Spleen (tissue), 7 donors: ENCODE measurements at regions not wholly inside any gene's neighbourhood (a gene's known extent, or its start where the extent isn't known, plus 50 kb on each side); places are given as distances from the start of the nearest gene placed in this dataset.

ENCODE experiments used
- CTCF ChIP-seq, 11 experiments: fragments of 200-600 bp in 7 of 11; fragments of 450-650 bp in 4 of 11; sonication (generic) in 4 of 11; IDR thresholded peaks in 8 of 11; conservative IDR thresholded peaks in 3 of 11; 1 replicate in 7 of 11; 2 replicates in 4 of 11; pipeline versions ENCODE4 v1.4.0 to v1.8.0; 2016 to 2021; ENCODE audit warnings: antibody characterized with exemption in 11 of 11, inconsistent platforms in 4 of 11, mild to moderate bottlenecking in 1 of 11
- POLR2A ChIP-seq, 3 donors: fragments of 450-650 bp; IDR thresholded peaks; one replicate each; pipeline ENCODE4 v1.5.1; 2017; ENCODE audit warnings: antibody characterized with exemption in 3 of 3, mild to moderate bottlenecking in 1 of 3
- POLR2AphosphoS5 ChIP-seq, 3 donors: sonication (generic); formaldehyde crosslinking; IDR thresholded peaks; one replicate each; pipeline ENCODE4 v1.5.1; 2017; ENCODE audit warnings: antibody characterized with exemption in 3 of 3
- donor health status: DM: no; HTN: no; CAD: no; lungs with moderate emphysema.
- donor health status: DM: no; HTN: no; CAD: no.
- donor health status: DM: no; HTN: no; CAD: no.

GRCh38 chr6:140768133-140768532, 1364.6 kb upstream of the GJE1 start:
- TF ChIP-seq CTCF (IDR thresholded peaks at IDR 0.05 in 8 of 11, conservative IDR thresholded peaks at IDR 0.05 in 3 of 11): no peak
- TF ChIP-seq POLR2AphosphoS5 (IDR thresholded peaks at IDR 0.05): no peak
- TF ChIP-seq POLR2A (IDR thresholded peaks at IDR 0.05): no peak
